ENCODE measurements at regions not wholly inside any gene's neighbourhood (a gene's known extent, or its start where the extent isn't known, plus 50 kb on each side); places are given as distances from the start of the nearest gene placed in this dataset.

- no peak for TF ChIP-seq CTCF (IDR thresholded peaks at IDR 0.05)
Observed at GRCh38 chr5:93902288-93902687, 160.9 kb upstream of the POU5F2 start.

GRCh38 chr5:93899026-93899600, 157.7 kb upstream of the POU5F2 start:
- TF ChIP-seq CTCF (IDR thresholded peaks at IDR 0.05), result peak; percentile 62

GRCh38 chr5:93894601-93895354, 153.4 kb upstream of the POU5F2 start:
- peak; percentile 79 for TF ChIP-seq CTCF (IDR thresholded peaks at IDR 0.05)

- no peak for TF ChIP-seq CTCF (IDR thresholded peaks at IDR 0.05)
Observed at GRCh38 chr5:93893075-93893474, 151.7 kb upstream of the POU5F2 start.

- TF ChIP-seq CTCF (IDR thresholded peaks at IDR 0.05), result no peak
Observed at GRCh38 chr5:93892481-93892880, 151.1 kb upstream of the POU5F2 start.

GRCh38 chr5:93891491-93892480, 150.4 kb upstream of the POU5F2 start:
- TF ChIP-seq CTCF (IDR thresholded peaks at IDR 0.05), result no peak

GRCh38 chr5:93890657-93891056, 149.3 kb upstream of the POU5F2 start:
- TF ChIP-seq CTCF (IDR thresholded peaks at IDR 0.05), result no peak

Data from LNCAP (cell line).